HG03575 (cell line): ENCODE measurements at regions not wholly inside any gene's neighbourhood (a gene's known extent, or its start where the extent isn't known, plus 50 kb on each side); places are given as distances from the start of the nearest gene placed in this dataset.

Experiments
- ATAC-seq: cut with Tn5 transposase; IDR thresholded peaks from one replicate; pipeline ENCODE4 v1.9.1; 2021; ENCODE audit not compliant: unreplicated experiment, insufficient number of reproducible peaks, low FRiP score; ENCODE audit errors: extremely low read depth

- ATAC-seq: no peak
Observed at GRCh38 chr13:50701469-50701868, 142.0 kb downstream of the DLEU7 start.

DNA sequence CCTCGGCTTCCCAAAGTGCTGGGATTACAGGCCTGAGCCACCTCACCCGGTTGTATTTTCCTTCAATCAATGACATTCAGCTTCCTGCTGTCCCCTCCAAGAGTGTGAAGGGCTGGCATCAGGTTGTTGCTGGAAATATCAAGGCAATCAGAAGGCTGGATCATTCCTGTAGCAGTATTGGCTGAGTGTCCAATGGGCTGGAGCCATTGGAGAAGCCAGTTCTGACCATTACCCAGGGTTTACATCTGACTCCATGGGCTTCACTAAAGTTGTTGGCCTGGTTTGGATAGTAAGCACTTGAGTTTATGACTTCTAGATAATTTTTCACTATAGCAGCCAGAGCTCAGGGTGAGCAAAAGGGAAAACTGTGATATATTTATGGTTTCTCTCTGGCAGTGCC is 137.0 kb downstream of the DLEU7 start:
- no peak for ATAC-seq

DNA sequence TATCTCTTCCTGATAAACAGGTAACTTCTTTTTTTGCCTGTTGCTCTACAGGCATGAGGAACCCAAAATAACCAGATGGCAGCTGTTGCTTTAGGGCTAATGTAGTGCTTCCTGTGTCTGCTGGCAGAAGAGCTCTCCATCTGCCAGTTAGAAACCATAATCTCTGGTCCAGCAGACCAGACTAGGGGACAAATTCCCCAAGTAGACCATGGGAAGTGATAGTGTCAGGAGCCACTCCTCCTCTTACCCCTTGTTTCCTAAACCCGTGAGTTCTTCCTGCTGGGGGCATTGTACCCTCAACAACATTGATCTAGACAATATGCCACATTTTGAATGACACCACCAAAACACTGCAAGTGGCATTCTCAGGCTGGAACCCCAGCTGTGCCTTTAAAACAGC is 135.9 kb downstream of the DLEU7 start:
- no peak for ATAC-seq

DNA sequence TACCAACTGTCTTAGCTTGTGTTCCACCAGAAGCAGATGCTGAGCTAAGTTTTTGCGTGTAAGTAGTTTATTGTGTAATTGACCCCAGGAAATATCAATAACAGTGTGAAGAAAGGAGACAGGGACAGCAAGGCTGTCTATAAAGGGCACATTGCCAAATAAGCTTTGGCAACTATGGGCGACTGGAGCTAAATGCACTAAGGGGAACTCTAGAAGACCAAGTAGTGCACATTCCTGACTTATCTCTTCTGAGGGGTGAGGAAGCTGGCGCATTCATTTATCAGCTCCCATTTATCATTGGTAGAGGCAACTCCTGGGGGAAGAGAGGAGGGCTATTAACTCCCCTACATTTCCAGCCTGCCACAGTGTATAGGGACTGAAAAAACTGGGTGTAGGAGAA is 135.0 kb downstream of the DLEU7 start:
- ATAC-seq: no peak

- ATAC-seq: no peak
Observed at GRCh38 chr13:50709058-50709457, 134.4 kb downstream of the DLEU7 start.

DNA sequence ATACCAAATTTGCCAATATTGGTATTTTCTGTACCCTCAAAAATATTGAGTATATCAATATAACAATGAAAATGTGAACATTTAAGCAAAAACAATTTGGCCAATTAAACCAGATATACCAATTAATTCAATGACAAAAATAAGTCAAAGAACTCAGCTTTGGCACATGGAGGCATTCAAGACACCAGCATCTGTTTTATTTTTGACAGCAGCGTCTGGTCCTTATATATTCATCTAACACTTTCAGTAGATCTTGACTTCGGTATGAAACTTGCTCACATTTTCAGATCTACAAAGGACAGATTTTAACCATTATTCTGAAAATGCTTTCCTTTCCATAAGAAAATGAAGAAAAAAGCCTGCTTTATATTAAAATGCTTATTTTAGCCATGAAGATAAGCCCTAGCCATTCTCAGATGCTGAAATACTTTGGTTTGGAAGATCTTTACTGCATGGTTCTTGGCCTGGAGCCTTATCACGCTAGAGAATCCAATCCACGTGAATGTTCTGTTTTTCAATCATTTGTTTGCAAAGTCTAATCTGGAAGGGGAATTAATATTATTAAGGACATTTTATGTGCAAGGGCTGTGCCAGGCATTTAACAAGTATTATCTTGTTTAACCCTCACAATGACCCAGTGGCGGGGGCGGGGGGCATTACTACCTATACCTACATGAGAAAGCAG is 132.2 kb downstream of the DLEU7 start:
- no peak for ATAC-seq

- no peak for ATAC-seq
Observed at GRCh38 chr13:50711996-50712395, 131.5 kb downstream of the DLEU7 start.

DNA sequence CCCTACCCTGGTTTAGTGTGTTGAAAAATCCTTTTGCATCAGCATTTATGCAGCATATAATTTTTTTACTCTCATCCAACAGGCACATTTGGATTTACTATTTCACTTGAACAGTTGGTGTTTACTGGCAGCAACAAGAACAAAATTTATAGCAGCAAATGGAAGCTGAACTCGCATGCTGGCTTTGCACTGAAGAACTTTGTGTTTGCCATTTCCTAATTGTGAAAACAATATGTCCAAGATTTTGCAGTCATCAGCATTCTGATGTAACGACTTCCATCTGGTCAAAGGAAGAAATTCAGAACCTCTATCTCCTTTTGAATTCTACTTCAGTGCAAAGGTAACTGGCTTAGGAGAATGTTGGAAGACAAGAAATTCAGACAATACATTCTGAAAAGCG is 131.0 kb downstream of the DLEU7 start:
- ATAC-seq: no peak

DNA sequence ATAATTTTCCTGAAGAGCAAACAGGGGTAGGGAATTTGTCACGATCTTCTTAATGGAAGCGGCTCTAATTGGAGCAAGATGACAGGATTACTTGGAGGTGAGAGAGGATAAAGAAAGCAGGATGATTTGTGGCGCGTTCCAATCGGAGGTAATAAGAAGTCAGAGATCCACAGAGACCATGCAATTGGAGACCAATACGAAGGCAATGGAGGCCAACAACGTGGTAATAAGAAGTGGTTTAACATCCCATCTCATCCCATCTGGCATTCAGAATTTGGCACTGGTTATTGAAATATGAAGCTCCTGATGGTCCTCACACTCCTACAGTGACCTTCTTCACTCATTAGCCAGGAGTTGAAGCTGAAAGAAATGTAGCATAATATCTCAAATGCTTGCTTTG is 130.6 kb downstream of the DLEU7 start:
- no peak for ATAC-seq

DNA sequence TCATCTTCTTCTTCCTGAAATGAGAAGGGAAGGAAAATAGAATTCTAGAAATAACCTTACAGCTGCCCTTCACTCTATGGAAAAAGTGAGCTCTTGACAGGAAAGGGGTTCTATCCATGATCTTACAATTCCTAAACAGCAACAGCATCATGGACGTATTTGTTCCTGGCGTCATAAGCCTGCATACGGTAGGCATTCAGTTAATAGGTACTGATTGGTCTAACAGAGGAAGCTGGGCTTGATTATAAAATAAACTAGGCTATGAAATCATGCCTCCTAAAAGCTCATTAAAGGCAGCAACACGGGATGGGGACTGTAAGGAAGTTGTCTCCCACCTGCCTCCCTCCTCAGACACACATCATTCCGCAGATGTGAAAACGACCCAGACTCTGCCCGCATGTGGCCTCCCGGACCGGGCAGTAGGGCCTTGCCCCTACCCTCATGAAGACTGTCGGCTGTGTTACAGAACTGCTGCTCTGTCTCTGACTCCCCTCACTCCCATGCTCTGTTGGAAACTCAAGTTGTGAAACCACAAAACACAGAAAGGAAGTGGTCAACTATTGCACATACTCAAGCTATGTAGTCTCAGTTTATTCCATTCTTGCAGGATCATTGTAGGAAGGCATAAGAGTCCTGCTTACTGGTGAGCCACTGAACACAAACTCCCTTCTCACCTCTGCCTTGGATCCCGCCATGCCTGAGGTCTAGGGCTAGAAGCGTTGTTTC is 129.8 kb downstream of the DLEU7 start:
- peak; percentile 68 for ATAC-seq

- ATAC-seq: no peak
Observed at GRCh38 chr13:50714891-50715290, 128.6 kb downstream of the DLEU7 start.

- ATAC-seq: no peak
Observed at GRCh38 chr13:50715402-50716146, 127.9 kb downstream of the DLEU7 start.

DNA sequence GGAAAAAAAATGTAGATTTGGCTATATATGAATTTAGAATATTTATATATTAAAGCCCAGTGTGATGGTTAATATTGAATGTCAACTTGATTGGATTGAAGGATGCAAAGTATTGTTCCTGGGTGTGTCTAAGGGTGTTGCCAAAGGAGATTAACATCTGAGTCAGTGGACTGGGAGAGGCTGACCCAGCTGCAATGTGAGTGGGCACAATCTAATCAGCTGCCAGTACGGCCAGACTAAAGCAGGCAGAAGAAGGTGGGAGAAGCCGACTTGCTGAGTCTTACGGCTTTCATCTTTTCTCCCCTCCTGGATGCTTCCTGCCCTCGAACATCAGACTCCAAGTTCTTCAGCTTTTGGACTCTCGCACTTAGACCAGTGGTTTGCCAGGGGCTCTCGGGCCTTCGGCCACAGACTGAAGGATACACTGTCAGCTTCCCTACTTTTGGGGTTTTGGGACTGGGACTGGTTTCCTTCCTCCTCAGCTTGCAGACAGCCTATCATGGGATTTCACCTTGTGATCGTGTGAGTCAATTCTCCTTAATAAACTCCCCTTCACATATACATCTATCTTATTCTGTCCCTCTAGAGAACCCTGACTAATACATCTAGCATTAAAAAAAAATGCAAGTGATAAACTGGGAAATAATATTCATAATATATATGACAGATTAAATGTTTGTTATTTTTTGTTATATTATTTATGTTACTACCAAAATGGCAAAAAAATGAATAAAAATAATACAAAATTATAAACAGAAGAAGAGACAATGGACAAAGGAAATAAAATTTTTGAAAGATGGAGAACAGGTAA is 122.4 kb downstream of the DLEU7 start:
- ATAC-seq: no peak

GRCh38 chr13:50721672-50721992 is 121.9 kb downstream of the DLEU7 start:
- ATAC-seq: no peak

- ATAC-seq: no peak
Observed at GRCh38 chr13:50722440-50723125, 120.9 kb downstream of the DLEU7 start.

- ATAC-seq: no peak
Observed at GRCh38 chr13:50724438-50724837, 119.1 kb downstream of the DLEU7 start.

GRCh38 chr13:50724913-50725312 is 118.6 kb downstream of the DLEU7 start:
- no peak for ATAC-seq

GRCh38 chr13:50726164-50726563 is 117.3 kb downstream of the DLEU7 start:
- ATAC-seq: no peak

DNA sequence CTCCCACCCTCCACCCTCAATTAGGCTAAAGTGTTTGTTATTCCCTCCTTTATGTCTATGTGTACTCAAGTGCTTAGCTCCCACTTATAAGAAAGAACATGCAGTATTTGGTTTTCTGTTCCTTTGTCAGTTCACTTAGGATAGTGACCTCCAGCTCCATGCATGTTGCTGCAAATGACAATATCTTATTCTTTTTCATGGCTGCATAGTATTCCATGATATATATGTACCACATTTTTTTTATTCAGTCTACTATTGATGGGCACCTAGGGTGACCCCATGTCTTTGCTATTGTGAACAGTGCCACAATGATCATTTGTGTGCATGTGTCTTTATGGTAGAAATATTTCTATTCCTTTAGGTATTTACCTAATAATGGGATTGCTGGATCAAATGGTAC is 114.3 kb downstream of the DLEU7 start:
- ATAC-seq: no peak
